ENCODE measurements at regions not wholly inside any gene's neighbourhood (a gene's known extent, or its start where the extent isn't known, plus 50 kb on each side); places are given as distances from the start of the nearest gene placed in this dataset.

DNA sequence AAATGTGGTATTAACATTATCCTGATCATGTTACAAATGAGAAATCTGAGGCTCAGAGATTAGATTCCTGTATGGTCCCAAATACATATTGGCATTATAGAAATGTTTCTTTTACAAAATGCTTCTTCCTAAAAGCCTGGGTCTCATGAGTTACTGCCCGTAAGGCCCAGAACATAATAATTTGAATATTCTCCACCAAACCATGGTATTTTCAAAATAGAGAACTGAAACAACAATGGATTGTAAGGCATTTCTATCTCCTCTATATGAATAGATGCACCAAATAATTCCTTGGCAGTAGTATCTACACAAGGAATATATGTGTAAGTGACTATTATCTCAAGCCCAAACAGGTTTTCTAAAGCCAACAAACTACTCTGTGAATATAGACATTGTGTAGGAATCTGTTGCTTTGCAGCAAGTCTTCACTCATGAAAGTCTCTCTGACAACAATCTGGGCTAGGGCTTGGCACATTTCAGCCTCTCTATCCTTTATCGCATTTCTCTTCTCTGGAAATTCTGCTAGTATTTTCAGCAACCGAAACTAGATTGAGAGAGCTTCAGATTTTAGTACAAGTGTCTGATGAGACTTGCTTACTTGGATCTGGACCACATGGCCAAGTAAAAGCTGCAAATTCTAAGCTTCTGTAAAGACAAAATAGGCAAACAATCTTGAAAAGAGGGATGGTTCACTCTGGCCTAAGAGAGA, 112.8 kb upstream of the ARHGAP20 start:
- H3K27me3 Mint-ChIP-seq (ENCODE audit: low read depth), result peaks cover 10% of the 10 kb centered on the region
- no peak for DNase-seq (ENCODE audit: low spot score in 2 of 2, unreplicated experiment in 2 of 2)
- TF ChIP-seq, protein P1, sequence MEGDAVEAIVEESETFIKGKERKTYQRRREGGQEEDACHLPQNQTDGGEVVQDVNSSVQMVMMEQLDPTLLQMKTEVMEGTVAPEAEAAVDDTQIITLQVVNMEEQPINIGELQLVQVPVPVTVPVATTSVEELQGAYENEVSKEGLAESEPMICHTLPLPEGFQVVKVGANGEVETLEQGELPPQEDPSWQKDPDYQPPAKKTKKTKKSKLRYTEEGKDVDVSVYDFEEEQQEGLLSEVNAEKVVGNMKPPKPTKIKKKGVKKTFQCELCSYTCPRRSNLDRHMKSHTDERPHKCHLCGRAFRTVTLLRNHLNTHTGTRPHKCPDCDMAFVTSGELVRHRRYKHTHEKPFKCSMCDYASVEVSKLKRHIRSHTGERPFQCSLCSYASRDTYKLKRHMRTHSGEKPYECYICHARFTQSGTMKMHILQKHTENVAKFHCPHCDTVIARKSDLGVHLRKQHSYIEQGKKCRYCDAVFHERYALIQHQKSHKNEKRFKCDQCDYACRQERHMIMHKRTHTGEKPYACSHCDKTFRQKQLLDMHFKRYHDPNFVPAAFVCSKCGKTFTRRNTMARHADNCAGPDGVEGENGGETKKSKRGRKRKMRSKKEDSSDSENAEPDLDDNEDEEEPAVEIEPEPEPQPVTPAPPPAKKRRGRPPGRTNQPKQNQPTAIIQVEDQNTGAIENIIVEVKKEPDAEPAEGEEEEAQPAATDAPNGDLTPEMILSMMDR (IDR thresholded peaks at IDR 0.05; ENCODE audit: unreplicated experiment), result no peak
- no peaks in the 10 kb centered on the region for H3K9me3 Mint-ChIP-seq
- peaks cover 10% of the 10 kb centered on the region for H3K4me1 Mint-ChIP-seq
- no peak overlapping the region for H3K4me3 Mint-ChIP-seq
- no peak overlapping the region for H3K27ac Mint-ChIP-seq
- no peaks in the 10 kb centered on the region for H3K36me3 Mint-ChIP-seq

DNA sequence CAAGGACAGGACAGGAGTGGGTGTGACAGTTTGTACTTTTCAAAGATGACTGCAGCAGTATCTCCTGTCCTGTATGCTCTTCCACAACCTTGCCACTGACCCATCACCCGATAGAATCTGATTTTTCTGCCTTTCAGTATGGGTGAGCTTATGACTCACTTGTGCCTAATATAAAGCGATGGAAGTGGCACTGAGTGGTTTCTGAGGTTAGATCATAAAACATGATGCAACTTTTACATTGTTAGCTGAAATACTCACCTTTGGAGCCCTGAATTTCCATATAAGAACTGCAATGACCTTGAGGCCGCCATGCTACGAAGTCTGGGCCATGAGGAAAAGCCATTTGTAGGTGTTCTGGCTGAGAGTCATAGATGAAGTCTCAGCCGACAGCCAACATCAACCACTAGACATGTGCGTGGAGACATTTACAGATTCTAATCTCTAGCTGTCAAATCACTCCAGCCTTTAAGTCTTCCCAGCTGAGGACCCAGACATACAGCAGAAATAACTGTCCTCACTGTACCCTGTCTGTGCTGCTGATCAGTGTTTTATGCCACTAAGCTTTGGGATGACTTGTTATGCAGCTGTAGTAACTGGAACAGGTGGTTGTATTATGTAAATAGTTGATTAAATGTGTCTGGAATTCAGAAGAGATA, 105.9 kb upstream of the ARHGAP20 start:
- Mint-ChIP-seq H3K4me3 (no peak overlapping the region), H3K36me3 (no peaks in the 10 kb centered on the region), H3K4me1 (peaks cover 4% of the 10 kb centered on the region), H3K27me3 (ENCODE audit: low read depth) (peaks cover 5% of the 10 kb centered on the region), H3K27ac (no peak overlapping the region), H3K9me3 (peaks cover 27% of the 10 kb centered on the region)
- no peak for DNase-seq (ENCODE audit: low spot score in 2 of 2, unreplicated experiment in 2 of 2)
- TF ChIP-seq, protein P1 (IDR thresholded peaks at IDR 0.05; ENCODE audit: unreplicated experiment), result no peak

DNA sequence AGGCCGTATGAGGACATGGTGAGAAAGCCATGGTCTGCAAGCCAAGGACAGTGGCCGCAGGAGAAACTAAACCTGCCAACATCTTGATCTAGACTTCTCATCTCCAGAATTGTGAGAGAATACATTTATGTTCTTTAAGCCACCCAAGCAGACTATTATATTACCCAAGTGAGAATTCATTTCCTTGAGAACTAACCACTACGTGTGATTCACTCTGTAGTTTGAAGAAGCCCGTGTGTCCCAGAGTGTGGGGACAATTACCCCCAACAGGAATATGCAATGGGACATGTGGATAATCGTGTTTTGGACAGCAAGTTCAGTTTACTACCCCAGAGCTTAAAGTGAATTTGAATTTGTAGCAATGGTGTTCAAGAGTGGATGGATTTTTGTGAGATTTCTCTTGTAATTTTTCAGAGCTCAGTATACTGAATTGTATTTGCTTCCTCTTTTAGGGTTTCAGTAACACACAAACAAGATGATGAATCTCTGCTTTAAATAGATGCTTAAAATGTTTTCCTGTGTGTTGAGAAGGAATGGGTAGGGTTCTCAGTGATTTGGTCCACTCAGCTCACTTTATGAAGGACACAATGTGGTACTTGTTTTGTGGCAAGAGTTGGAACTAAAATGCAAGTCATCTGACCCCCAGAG, 100.0 kb upstream of the ARHGAP20 start:
- H3K36me3 Mint-ChIP-seq, result no peaks in the 10 kb centered on the region
- H3K27ac Mint-ChIP-seq, result no peak overlapping the region
- H3K4me3 Mint-ChIP-seq, result no peak overlapping the region
- TF ChIP-seq, protein P1 (IDR thresholded peaks at IDR 0.05; ENCODE audit: unreplicated experiment), result no peak
- DNase-seq (ENCODE audit: low spot score in 2 of 2, unreplicated experiment in 2 of 2), result no peak
- no peaks in the 10 kb centered on the region for H3K4me1 Mint-ChIP-seq
- peaks cover 11% of the 10 kb centered on the region for H3K27me3 Mint-ChIP-seq (ENCODE audit: low read depth)
- H3K9me3 Mint-ChIP-seq, result peaks cover 27% of the 10 kb centered on the region

DNA sequence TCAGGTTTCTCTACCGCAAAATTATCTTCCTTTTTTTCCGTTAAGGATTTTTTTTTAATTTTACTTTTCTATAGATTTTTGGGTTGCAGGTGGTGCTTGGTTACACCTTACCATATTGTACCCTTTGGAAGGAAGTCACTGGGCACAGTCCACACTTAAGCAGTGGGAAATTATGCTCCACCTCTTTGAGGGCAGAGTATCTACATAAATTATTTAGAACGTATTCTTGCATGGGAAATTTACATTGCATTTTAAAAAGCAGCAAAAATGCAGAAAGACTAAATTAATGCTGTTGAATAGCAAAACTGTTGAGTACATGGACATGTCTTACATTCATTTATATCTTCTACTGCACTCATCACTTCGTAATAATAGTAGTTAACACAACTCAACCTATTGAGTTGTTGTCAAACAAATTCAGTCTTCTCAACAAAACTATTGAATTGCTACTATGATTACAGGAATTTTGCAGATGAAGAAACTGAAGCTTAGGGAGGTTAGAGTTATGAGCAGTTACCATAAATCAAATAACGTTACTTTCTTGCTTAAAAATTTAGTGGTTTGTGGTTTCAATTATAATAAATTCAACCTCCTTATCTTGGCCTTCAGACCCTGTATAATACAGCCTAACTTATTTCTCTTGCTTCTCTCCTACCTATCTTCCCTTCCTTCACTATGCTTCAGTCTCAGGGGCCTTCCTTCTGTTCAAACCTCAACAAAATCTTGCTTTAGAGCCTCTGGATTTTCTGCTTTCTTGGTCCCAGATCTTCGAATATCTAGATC, 97.4 kb upstream of the ARHGAP20 start:
- no peaks in the 10 kb centered on the region for H3K4me1 Mint-ChIP-seq
- H3K27ac Mint-ChIP-seq, result no peak overlapping the region
- H3K27me3 Mint-ChIP-seq (ENCODE audit: low read depth), result peaks cover 20% of the 10 kb centered on the region
- no peaks in the 10 kb centered on the region for H3K36me3 Mint-ChIP-seq
- no peak overlapping the region for H3K4me3 Mint-ChIP-seq
- DNase-seq (ENCODE audit: low spot score in 2 of 2, unreplicated experiment in 2 of 2), result no peak
- peaks cover 10% of the 10 kb centered on the region for H3K9me3 Mint-ChIP-seq
- TF ChIP-seq, protein P1 (IDR thresholded peaks at IDR 0.05; ENCODE audit: unreplicated experiment), result no peak

DNA sequence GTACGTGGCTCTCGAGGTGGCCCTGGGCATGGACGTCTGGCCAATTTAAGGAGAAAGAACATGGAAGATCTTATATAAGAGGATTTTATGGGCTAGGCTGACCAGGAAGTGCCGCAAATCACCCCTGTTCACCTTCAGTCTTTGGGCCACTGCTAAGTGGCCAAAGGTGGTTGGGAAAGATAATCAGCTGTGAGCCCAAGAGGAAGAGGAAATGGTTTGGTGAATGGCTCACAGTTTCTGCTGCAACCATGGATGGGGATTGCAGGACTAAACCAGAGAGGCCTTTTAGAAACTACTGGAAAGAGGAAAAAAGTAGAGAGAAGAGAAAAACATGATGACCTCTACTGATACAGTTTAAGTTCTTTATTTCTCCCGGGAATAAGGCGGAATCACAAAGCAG, 96.0 kb upstream of the ARHGAP20 start:
- no peaks in the 10 kb centered on the region for H3K36me3 Mint-ChIP-seq
- H3K4me1 Mint-ChIP-seq, result no peaks in the 10 kb centered on the region
- peaks cover 22% of the 10 kb centered on the region for H3K27me3 Mint-ChIP-seq (ENCODE audit: low read depth)
- peaks cover under 1% of the 10 kb centered on the region for H3K9me3 Mint-ChIP-seq
- DNase-seq (ENCODE audit: low spot score in 2 of 2, unreplicated experiment in 2 of 2), result no peak
- no peak overlapping the region for H3K27ac Mint-ChIP-seq
- TF ChIP-seq, protein P1 (IDR thresholded peaks at IDR 0.05; ENCODE audit: unreplicated experiment), result no peak
- no peak overlapping the region for H3K4me3 Mint-ChIP-seq

Measured in mesothelial cell of epicardium (in vitro differentiated cells).